Activated effector memory CD4-positive, alpha-beta T cell treated with anti-CD3 and anti-CD28 coated beads, Interleukin-2, amount 50 U/mL, for 16 hours (primary cell): ENCODE measurements at regions not wholly inside any gene's neighbourhood (a gene's known extent, or its start where the extent isn't known, plus 50 kb on each side); places are given as distances from the start of the nearest gene placed in this dataset.

Experiments used
- DNase-seq: peaks from one replicate; pipeline ENCODE4 v3.0.0-alpha.2; 2020

GRCh38 chrY:19354061-19354856 is 390.3 kb downstream of the KDM5D start:
- DNase-seq, result no peak

- DNase-seq, result no peak
Observed at GRCh38 chrY:19351616-19352015, 392.9 kb downstream of the KDM5D start.

- no peak for DNase-seq
Observed at GRCh38 chrY:19321701-19322100, 422.8 kb downstream of the KDM5D start.

- no peak for DNase-seq
Observed at GRCh38 chrY:19319135-19319534, 425.4 kb downstream of the KDM5D start.

GRCh38 chrY:19317271-19317987 is 427.1 kb downstream of the KDM5D start:
- no peak for DNase-seq

- no peak for DNase-seq
Observed at GRCh38 chrY:19307627-19308026, 436.9 kb downstream of the KDM5D start.

GRCh38 chrY:19303136-19303535 is 441.4 kb downstream of the KDM5D start:
- DNase-seq, result no peak

GRCh38 chrY:19290925-19291324 is 453.6 kb downstream of the KDM5D start:
- no peak for DNase-seq

GRCh38 chrY:19274076-19274475 is 470.4 kb downstream of the KDM5D start:
- no peak for DNase-seq

GRCh38 chrY:19268331-19268730 is 476.2 kb downstream of the KDM5D start:
- DNase-seq, result no peak

GRCh38 chrY:19265404-19265803 is 479.1 kb downstream of the KDM5D start:
- DNase-seq, result no peak

- DNase-seq, result no peak
Observed at GRCh38 chrY:19262310-19262709, 482.2 kb downstream of the KDM5D start.

GRCh38 chrY:19232276-19232994 is 458.9 kb upstream of the HSFY2 start:
- DNase-seq, result peak; percentile 58

- DNase-seq, result no peak
Observed at GRCh38 chrY:19220784-19221183, 447.2 kb upstream of the HSFY2 start.

GRCh38 chrY:19208915-19209314 is 435.4 kb upstream of the HSFY2 start:
- DNase-seq, result no peak

GRCh38 chrY:19207048-19207447 is 433.5 kb upstream of the HSFY2 start:
- no peak for DNase-seq

- no peak for DNase-seq
Observed at GRCh38 chrY:19180824-19181223, 407.3 kb upstream of the HSFY2 start.

- DNase-seq, result no peak
Observed at GRCh38 chrY:19168202-19168565, 394.6 kb upstream of the HSFY2 start.

- no peak for DNase-seq
Observed at GRCh38 chrY:19167319-19168201, 394.0 kb upstream of the HSFY2 start.

- no peak for DNase-seq
Observed at GRCh38 chrY:19148783-19149182, 375.2 kb upstream of the HSFY2 start.

GRCh38 chrY:19146296-19146695 is 372.8 kb upstream of the HSFY2 start:
- no peak for DNase-seq

GRCh38 chrY:19142093-19142492 is 368.6 kb upstream of the HSFY2 start:
- DNase-seq, result no peak
